ENCODE measurements at regions not wholly inside any gene's neighbourhood (a gene's known extent, or its start where the extent isn't known, plus 50 kb on each side); places are given as distances from the start of the nearest gene placed in this dataset.

DNA sequence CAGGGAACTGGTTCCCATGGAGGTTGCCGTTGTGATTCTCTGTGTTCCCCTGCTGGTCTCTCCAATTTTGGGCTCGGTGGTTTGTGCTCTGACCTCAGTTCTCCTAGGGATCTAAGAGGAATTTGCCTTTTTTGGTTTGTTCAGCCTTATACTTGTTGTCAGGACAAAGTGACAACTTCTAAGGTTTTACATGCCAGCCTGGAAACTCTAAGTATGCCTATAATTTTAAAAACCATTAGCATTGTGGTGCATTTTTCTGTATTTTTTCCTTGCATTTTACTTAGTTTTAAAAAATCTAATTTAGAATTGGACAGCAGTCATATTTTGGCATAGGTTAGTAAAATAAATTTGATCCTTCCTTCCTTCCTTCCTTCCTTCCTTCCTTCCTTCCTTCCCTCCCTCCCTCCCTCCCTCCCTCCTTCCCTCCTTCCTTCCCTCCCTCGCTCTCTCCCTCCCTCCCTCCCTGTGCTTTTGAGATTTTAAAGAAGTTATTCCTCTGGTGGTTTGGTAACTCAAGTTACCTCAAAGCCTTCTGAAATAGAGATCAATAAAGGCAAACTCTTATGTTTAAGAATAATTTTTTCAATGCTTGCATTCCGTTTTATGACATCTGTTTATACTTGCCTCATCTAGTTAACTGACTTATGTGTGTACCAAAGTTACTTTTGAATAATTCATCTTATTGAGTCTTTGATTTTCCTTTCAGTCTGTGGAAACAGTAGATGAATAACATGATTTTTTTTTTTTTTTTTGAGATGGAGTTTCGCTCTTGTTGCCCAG lies 141.3 kb upstream of the RGS17 start:
- H3K18ac ChIP-seq (ENCODE audit: insufficient read length, low read depth, low read length), result no peak overlapping the region
- no peak overlapping the region for H2BK15ac ChIP-seq (ENCODE audit: low read depth, low read length)
- no peak overlapping the region for H3K4me3 Mint-ChIP-seq

More for the DNA sequence above, 141.3 kb upstream of the RGS17 start:
- Histone ChIP-seq H4K20me1 (ENCODE audit: control insufficient read depth, insufficient read depth, insufficient read length) (no peaks in the 10 kb centered on the region), H4K8ac (replicated peaks; ENCODE audit: insufficient read length, low read depth, low read length) (no peak overlapping the region), H3K4ac (ENCODE audit: low read depth, low read length) (no peak overlapping the region), H3K79me1 (ENCODE audit: insufficient read depth, low read depth, low read length, poor library complexity, severe bottlenecking) (no peaks in the 10 kb centered on the region), H3K56ac (ENCODE audit: insufficient read length, low read depth, low read length) (no peak overlapping the region), H3K4me1 (ENCODE audit: insufficient read depth, low read length) (no peaks in the 10 kb centered on the region), H3T11ph (ENCODE audit: low read length) (no peak overlapping the region), H3K23me2 (ENCODE audit: insufficient read length, low read depth, low read length, poor library complexity, severe bottlenecking) (no peaks in the 10 kb centered on the region), H4K91ac (ENCODE audit: insufficient read length, low read depth, low read length) (no peak overlapping the region), H3K4me2 (ENCODE audit: insufficient read depth, insufficient read length, low read length) (no peak overlapping the region), H2BK12ac (ENCODE audit: insufficient read length, low read depth, low read length) (no peak overlapping the region), H2AFZ (ENCODE audit: low read length) (no peak overlapping the region), H3K14ac (ENCODE audit: insufficient read depth, low read length) (no peak overlapping the region), H3K27me3 (ENCODE audit: insufficient read depth, low read length) (no peaks in the 10 kb centered on the region), H2AK5ac (ENCODE audit: insufficient read length, low read length) (no peak overlapping the region), H3K79me2 (ENCODE audit: insufficient read depth, low read length) (no peaks in the 10 kb centered on the region), H3K9me3 (ENCODE audit: control insufficient read depth, low read depth, low read length) (no peaks in the 10 kb centered on the region), H3K23ac (ENCODE audit: insufficient read length, low read depth, low read length) (no peak overlapping the region), H3K27ac (ENCODE audit: insufficient read length, low read depth, low read length) (no peak overlapping the region), H3K9ac (ENCODE audit: extremely low read depth, insufficient read length, low read length) (no peak overlapping the region), H2BK20ac (ENCODE audit: low read depth, low read length, poor library complexity, severe bottlenecking) (no peak overlapping the region), H4K5ac (ENCODE audit: insufficient read length, low read depth, low read length) (no peak overlapping the region), H2BK120ac (ENCODE audit: low read depth, low read length, poor library complexity, severe bottlenecking) (no peak overlapping the region), H2BK5ac (ENCODE audit: insufficient read length, low read length) (no peak overlapping the region)
- WGBS (ENCODE audit: extremely low coverage, insufficient read length, low lambda C conversion rate), result no CpG with 5 or more reads among the region's 5 CpGs
- no peak for DNase-seq
- TF ChIP-seq, protein P1, sequence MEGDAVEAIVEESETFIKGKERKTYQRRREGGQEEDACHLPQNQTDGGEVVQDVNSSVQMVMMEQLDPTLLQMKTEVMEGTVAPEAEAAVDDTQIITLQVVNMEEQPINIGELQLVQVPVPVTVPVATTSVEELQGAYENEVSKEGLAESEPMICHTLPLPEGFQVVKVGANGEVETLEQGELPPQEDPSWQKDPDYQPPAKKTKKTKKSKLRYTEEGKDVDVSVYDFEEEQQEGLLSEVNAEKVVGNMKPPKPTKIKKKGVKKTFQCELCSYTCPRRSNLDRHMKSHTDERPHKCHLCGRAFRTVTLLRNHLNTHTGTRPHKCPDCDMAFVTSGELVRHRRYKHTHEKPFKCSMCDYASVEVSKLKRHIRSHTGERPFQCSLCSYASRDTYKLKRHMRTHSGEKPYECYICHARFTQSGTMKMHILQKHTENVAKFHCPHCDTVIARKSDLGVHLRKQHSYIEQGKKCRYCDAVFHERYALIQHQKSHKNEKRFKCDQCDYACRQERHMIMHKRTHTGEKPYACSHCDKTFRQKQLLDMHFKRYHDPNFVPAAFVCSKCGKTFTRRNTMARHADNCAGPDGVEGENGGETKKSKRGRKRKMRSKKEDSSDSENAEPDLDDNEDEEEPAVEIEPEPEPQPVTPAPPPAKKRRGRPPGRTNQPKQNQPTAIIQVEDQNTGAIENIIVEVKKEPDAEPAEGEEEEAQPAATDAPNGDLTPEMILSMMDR (conservative IDR thresholded peaks at IDR 0.05), result no peak
- no peak overlapping the region for H3K27ac Mint-ChIP-seq
- no peaks in the 10 kb centered on the region; a peak in 1 of 4 replicates for H3K4me1 Mint-ChIP-seq
- H3K9me3 Mint-ChIP-seq, result peaks cover 0 to 4% of the 10 kb centered on the region in 2 experiments; a peak in 1 of 5 replicates
- H3K27me3 Mint-ChIP-seq (ENCODE audit: low read depth), result no peaks in the 10 kb centered on the region
- H3K36me3 Mint-ChIP-seq (ENCODE audit: insufficient read depth in 1 of 3, low read depth in 3 of 3), result no peaks in the 10 kb centered on the region
